Mammary epithelial cell (primary cell): ENCODE measurements at regions not wholly inside any gene's neighbourhood (a gene's known extent, or its start where the extent isn't known, plus 50 kb on each side); places are given as distances from the start of the nearest gene placed in this dataset.

Experiments used
- CTCF ChIP-seq, 2 donors: IDR thresholded peaks in 1 of 2; conservative IDR thresholded peaks in 1 of 2; 2 replicates each; pipeline ENCODE4 v1.5.1; 2011 to 2012; ENCODE audit warnings: inconsistent platforms in 2 of 2, low read length in 2 of 2, mild to moderate bottlenecking in 2 of 2, control low read depth in 1 of 2, low read depth in 1 of 2; ENCODE audit not compliant: insufficient read depth in 1 of 2; ENCODE audit errors: extremely low read depth in 1 of 2
- EZH2 ChIP-seq: IDR thresholded peaks from 2 replicates; pipeline ENCODE4 v1.6.1; 2012; ENCODE audit warnings: low read length, inconsistent platforms, borderline replicate concordance

DNA sequence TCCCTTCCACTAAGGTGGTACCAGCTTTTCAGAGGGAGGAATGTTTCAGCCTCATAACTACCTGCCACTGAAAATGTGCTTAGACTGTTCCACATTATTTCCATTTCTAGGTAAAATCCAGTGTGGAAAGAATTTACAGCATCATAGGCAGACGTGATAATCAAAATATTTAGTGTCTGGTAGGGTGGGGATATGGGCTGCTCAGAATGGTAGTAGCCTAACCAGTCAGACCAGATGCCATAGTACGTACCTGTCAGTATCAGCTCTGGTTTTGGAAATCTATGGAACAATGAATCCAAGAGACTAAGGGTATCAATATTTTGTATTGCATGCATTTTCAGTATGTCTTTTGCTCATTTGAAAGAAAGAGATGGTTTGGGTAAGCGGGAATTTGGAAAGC is 76.8 kb upstream of the APBB1IP start:
- TF ChIP-seq CTCF (conservative IDR thresholded peaks at IDR 0.05 in 1 of 2, IDR thresholded peaks at IDR 0.05 in 1 of 2; ENCODE audit: extremely low read depth in 1 of 2, insufficient read depth in 1 of 2, low read depth in 1 of 2, low read length in 2 of 2) (no peak), EZH2 (no peak)
